Frontal cortex (tissue), 3 donors: ENCODE measurements at regions not wholly inside any gene's neighbourhood (a gene's known extent, or its start where the extent isn't known, plus 50 kb on each side); places are given as distances from the start of the nearest gene placed in this dataset.
"Not testable (repeated sequence)": the region's sequence is repeated elsewhere in the genome, so short reads cannot be mapped to it uniquely, and the experiment has no call there.

Source experiments
- DNase-seq, 2 donors: peaks; one replicate each; pipeline ENCODE4 v3.0.0; 2012; ENCODE audit warnings: low spot score in 2 of 2
- FAIRE-seq: peaks from 2 replicates; lab custom pipeline; 2012; peaks lifted over from hg19 to GRCh38; lab: Jason Lieb, UNC
- donor health status: control.
- donor health status: control.
- donor health status: control.

DNA sequence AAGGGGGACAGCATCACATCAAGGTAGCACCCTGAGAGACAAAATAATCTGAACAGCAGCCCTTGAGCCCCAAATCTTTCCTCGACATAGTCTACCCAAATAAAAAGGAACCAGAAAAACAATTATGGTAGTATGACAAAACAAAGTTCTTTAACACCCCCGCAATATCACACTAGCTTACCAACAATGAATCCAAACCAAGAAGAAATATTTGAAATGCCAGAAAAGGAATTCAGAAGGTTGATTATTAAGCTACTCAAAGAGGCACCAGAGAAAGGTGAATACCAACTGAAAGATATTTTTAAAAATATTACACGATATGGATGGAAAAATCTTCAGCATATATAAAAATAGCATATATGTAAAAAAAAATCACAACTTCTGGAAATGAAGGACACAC is 252.9 kb upstream of the SLITRK6 start:
- FAIRE-seq (no peak), DNase-seq (no peak)

DNA sequence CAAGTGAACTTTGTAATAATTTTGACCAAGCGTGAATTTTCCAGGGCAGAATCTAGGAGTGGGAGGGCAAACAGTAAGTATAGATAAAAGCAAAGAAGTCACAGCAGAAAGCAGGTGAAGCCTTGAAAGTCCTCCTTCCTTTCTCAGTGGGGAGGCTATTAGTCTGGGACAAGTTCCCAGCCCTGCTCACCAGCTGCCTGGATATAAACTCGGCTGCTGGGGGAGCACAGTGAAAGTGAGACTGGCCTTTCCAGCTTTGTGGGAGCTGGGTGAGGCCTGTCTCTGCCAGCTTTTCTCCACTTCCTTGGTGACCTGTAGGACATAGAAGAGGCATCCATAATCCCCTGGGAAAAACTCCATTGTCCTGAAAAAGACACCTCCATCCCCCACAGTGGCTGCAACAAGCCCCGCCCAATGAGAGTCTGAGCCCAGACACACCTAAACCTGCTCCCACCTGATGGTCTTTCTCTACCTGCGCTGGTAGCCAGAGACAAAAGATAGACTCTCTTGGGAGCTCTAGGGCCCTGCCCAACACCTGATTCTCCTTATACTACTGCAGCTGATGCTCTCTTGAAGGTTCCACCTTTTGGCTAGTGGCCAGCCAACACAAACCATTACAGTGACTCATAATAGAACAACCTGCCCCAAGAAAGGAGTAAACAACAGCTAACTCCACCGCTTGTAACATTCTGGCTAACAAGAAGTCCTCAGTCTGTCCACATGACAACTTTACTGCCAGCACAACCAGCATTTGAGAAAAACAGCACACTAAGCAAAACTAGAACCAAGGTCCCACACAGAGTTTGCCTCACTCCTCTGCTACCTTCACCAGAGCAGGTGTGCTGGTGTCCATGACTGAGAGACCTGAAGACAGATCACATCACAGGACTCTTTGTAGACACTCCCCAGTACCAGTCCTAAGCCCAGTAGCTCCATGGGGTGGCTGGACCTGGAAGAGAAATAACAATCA is 252.2 kb upstream of the SLITRK6 start:
- DNase-seq, result no peak
- no peak for FAIRE-seq

DNA sequence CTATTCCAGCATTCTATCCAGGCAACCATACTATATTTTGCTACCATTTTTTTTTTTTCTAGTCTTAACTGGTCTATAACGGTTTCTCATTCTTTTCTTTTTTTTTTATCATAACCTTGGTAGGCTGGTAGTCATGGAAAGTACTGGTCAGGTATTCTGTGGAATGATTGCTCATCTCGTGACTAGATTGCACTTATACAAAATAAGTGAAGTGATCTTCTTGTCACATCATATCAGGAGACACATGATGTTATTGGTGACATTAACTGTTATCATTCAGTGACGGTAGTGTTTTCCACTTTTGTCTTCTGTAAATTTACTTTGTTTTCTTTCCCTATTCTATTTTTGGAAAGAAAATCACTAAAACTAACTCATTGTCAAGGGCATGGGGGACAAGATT is 239.3 kb upstream of the SLITRK6 start:
- FAIRE-seq, result no peak
- DNase-seq, result no peak

DNA sequence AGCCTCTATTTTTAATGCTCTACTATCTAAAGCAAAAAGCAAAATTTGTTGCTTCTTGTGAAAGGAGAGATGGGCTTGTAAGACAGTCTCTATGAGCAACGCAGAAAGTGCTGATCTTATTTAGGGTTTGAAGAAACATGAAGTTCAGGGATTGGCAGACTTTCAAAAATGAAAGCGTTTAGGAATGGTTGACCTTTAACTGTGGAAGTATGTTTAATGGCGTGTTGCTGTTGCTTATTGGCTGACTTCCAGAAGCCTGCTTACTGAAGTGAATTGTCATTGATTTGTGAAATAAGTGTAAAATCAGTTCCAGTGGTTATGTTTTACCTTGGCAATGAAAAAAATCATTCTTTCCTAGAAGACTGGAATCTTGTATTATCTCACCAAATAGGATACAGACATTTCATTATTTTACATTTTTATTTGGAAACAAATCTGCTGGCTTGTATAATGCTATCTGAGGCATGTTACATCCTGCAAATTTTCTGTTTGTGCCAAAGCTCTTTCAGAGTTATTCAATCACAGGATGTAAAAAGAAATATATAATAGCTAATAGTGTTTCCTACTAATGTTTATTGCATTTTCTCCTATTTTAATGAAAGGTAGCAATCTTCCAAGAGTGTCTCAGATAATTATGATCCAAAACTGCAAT is 221.3 kb upstream of the SLITRK6 start:
- FAIRE-seq (no peak), DNase-seq (no peak)

DNA sequence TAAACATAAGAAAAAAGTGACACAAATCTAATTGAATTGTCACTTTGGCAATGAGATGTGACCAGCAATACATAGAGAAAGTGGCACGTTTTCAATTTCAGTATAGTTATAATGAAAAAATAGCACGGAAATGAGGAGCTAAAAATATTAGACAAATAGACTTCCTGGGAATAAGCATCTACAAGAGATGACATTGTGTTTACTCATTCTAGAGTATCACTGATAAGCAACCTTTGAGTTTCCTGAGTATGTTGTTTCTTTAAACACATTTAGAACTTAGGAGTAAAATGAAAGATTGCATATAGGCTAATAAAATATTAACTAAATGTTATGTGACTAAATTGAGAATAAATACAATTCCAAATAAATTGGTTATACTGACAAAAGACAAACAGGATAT is 207.1 kb upstream of the SLITRK6 start:
- peak; percentile 42 for FAIRE-seq
- DNase-seq, result no peak

DNA sequence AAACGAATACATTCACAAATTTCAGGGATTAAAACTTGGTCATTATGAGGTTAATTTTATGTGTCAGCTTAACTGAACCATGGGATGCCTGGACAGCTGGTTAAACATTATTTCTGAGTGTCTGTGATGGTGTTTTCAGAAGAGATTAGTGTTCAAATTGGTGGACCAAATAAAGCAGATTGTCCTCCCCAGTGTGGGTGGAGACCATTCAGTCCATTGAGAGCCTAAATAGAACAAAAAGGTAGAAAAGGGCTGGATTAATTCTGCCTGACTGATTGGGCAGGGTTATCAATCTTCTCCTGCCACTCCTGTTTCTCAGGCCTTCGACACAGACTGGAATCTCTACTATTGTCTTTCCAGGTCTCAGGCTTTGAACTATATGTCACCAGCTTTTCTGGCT is 203.8 kb upstream of the SLITRK6 start:
- DNase-seq (no peak), FAIRE-seq (no peak)

DNA sequence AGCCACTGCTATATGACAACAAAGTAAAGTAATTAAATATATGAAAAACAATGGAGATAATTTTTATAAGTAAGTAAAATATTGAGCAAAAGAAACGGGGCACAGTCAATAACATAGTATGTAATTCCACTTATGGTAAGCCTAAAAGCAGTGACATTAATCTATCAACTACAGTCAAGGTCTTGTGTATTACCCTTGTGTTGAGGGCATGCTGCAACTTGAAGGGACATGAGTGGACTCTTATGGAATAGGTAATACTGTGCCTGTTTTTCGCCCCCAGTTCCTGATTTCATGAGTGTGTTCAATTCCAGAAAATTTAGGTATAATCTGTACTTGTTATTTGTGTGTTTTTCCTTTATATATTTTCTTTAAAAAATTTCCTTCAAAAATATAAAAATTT is 201.3 kb upstream of the SLITRK6 start:
- FAIRE-seq (no peak), DNase-seq (no peak)

DNA sequence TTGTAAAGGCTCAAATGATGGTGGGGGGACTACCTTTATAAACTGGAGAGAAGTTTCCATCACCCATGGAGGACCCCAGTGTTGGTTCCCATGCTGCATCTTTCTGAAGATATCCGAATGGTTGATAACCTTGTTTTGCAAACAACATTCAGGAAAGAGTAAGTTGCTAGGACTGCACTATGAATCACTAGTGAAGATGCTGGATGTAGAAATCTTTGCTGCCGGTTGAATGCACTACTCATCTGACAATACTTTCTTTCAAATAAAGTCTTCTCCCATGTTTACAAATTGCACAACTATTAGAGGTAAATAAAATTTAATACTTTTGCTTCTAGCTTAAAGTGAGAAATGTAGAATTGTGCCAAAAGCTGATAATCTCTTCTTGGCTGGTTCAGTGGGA is 198.4 kb upstream of the SLITRK6 start:
- no peak for FAIRE-seq

DNA sequence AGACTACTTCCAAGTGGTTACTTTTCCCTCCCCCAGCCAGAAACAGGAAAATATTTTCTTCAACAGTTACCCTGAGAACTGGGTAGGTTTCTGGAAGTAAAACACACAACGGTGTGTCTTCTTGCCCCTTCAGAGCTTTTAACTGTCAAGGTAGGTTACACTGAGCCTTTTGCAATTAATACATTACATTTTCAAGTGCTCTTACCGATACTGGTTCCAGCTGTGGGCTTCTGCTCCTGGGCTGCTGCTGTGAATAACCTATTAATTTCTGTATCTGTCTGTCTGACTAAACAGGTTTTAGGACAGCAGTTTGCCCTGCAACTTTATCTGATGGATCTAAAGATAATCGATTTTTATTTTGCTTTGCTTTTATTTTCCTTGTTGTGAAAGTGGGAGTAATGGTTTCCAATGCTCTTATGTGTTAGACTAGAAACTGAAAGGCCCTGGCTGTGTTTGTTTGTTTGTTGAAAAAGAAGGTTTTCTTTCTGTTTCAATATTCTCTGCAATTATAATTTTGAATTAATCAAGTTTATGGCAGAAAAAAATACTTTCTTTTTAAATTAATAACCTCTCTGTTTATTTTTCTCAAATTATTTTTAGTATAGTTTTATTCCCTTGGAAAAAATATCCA is 196.7 kb upstream of the SLITRK6 start:
- DNase-seq (no peak), FAIRE-seq (no peak)

More for the DNA sequence above, 198.4 kb upstream of the SLITRK6 start:
- no peak for DNase-seq

DNA sequence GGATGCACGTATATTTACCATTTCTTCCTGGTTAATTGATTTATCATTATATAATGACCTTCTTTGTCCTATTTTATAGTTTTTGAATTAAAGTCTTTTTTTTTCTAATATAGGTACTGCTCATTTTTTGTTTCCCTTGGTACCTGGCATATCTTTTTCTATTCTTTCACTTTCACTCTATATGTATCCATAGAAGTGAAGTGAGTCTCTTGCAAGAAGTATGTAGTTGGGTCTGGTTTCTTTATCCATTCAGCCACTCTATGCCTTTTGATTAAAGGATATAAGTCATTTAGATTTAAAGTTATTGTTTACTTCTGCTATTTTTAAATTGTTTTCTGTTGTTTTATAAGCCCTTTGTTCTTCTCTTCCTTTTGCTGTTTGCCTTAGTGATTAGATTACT is 194.3 kb upstream of the SLITRK6 start:
- FAIRE-seq, result no peak
- no peak for DNase-seq

DNA sequence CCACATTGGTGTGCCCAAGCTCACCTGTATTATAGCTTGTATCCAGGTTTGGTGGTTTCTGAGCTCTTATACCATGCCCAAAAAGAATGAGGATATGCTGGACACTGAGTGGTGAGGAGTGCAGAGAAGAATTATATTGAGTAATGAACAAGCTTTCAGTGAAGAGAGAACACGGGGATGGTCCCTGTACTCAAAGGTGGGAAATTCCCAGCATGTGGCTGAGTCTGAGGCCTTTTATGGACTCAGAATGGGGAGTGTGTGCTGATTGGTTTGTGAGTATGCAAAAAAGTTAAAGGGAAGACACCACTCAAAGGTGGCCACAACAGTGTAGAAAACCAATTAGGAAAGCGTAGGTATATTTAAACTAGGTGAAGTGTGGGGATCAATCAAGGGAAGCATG is 191.2 kb upstream of the SLITRK6 start:
- no peak for FAIRE-seq

DNA sequence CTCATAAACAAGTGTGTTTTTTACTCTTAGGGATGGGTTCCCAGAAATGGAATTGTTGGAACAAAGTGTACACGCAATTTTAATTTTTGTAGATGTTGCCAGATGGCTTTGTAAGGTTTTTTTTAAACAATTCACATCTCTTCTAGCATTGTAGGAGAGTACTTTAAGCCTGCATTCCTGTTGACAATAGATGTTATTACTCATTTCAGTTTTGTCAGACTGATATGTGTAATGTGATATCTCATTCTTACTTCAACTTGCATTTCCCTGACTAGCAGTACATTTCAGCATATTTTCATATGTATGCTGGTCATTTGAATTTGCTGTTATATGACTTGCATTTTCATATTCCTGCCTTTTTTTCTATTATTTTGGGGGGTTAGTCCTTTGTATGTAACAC is 186.6 kb upstream of the SLITRK6 start:
- FAIRE-seq (no peak), DNase-seq (no peak)

More for the DNA sequence above, 191.2 kb upstream of the SLITRK6 start:
- no peak for DNase-seq

DNA sequence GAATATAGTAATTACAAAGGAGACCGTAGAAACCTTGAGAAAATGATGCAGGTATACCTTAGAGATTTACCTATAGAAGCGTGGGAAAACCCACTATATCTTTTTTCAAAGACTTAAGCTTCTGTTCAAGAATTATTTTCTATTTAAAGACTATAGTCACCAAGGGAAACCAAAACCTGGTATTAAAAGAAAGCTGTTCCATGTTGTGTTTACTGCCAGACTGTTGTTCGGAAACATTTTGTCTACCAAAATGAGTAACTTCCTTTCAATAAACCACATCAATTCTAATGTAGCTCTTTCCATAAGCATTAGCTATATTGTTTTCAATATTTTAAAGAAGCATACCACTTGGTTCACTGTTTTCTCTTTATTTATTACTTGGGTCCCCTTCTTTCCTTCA is 182.9 kb upstream of the SLITRK6 start:
- FAIRE-seq (no peak), DNase-seq (no peak)

DNA sequence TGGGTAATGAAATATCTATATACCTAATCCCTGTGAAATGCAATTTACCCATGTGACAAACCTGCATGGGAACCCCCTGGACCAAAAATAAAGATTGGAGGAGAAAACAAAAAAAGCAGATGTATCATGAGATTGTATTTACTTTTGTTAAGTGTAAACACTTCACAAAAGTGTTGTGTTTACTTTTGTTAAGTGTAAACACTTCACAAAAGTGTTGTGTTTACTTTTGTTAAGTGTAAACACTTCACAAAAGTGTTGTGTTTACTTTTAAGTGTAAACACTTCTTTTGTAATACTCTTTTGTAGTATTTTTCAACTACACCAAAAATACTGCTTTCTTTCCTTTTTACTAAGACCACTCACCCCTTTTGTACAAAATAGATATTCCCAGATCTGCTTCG is 181.2 kb upstream of the SLITRK6 start:
- FAIRE-seq, result not testable (repeated sequence)

DNA sequence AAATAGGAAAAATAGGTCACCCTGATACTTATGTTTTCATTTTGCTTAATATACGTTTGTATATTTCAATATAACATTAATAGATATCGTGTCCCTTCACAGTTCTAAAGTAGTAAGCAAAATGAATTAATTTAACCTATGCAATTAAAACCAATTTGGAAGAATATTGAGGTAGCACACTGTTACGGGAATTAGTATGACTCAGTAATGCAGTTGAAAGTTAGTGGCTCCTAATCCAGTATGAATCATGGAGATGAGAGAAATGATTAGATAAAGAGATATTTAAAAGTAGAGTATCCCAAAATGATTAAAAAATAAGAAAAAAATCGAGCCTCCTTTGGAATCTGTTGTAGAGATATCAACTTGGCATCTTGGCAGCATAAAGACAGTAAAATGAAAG is 177.0 kb upstream of the SLITRK6 start:
- DNase-seq, result no peak
- no peak for FAIRE-seq

More for the DNA sequence above, 181.2 kb upstream of the SLITRK6 start:
- not testable (repeated sequence) for DNase-seq

DNA sequence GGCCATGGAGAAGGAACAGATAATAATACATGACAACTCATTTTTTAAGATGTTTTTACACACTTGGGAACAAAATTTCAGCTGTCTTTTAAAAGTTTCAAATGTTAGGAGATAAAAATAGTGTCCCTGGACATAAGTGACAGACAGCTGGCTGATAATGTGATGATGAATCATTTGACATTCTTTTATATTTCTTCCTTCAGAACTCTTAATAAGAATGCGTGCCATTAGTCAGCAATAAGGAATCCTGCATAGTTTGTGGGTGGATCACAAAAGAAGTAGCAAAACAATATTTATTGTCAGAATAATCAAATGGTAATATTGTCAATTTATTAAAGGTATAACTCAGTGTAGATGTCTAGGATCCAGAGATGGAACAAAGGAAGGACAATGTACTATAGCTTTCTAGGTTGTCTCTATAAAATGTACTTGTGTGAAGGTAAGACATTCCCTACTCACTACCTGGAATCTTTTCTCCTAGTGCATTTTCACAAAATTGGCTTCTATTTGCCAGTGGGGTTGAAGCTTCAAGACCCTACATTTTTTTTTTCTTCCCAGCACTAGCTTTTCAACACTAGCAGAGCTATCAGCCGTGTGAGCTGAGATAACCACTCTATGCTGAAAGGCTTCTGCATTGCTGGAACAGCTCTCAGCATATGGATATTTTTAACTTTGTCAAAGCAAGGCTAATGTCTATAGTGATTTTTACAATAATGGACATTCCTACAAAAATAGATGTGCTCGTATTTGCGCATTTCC is 175.6 kb upstream of the SLITRK6 start:
- DNase-seq (no peak), FAIRE-seq (no peak)

DNA sequence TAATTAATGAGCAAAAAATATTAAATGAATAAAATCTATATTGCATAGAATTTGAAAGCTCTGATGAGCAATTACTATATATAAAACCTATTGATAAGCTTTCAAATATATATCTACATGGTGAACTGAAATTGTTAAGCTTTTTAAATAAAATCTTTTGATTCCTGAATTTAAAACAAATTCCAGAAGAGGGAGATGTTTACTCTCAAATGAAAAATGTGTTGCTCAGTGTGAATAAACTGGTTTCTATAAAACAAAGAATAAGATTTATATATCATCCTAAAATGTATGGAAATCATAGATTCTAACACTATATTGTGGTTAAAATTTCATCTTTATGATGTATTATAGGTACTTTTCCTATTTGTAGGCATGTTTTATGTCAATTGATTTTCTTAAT is 171.5 kb upstream of the SLITRK6 start:
- FAIRE-seq (no peak), DNase-seq (no peak)

DNA sequence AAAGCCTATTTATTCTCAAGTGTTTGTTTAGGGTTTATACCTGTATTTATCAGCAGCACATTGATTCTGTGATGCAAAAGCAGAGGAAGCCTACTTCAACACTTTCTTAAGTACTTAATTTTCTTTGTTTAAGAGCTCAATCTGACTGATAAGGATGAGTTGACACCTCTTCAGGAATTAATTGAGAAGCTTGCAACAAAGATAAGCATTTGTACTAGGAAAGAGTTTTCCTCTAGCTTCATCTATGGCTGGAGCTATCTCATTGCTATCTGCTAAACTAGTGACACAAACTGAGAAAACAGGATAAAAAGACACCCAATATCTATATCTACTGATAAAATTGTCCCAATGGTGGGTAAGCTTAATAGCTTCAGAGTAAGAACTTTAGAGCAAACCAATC is 170.1 kb upstream of the SLITRK6 start:
- FAIRE-seq, result no peak
- DNase-seq, result no peak

DNA sequence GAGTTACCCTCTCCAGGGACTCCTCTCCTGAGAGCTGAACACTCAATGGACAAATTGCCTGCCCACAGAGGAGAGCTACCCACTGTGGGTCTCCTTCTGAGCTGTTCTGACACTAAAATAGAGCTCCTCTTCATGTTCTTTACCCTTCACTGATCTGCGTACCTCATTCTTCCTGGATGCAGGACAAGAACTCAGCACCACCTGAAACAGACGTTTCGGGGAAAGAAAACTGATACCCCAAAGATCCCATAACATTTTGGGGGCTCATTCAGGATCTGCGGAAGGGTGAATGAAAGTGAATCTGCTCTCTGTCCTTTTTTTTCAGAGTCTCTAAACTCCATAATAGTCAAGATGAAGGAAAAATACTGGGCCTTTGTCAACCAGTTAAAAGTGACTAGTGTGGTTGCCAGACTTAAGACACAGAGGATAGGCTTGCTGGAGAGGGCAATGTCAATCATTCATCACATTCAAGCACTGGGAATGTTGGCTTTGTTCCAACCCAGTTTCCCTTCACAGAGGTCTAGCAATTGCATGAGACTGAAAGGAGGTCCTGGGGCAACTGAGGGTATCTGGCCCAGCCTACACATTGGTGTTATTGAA is 136.7 kb upstream of the SLITRK6 start:
- DNase-seq, result no peak
- no peak for FAIRE-seq

DNA sequence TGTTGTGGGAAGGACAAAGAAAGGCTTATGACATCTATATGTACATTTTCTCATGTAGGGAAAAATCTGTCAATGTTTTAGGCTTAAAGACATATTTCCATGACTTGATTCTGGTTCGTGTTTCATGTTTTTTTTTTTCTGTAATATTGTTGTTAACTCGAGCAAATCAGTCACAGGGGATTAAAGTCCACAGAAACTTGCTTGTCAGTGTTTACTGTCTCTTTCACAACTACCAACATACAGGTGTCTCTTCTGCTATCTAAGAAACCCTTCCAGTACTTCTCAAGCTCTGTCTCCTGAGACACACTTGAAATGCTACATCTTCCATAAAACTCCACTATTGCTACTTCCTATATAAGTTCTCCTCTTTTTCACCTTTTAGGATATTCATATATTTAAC is 130.9 kb upstream of the SLITRK6 start:
- DNase-seq (no peak), FAIRE-seq (no peak)
